NT2/D1 (cell line): ENCODE measurements at regions not wholly inside any gene's neighbourhood (a gene's known extent, or its start where the extent isn't known, plus 50 kb on each side); places are given as distances from the start of the nearest gene placed in this dataset.
"Not testable (repeated sequence)": the region's sequence is repeated elsewhere in the genome, so short reads cannot be mapped to it uniquely, and the experiment has no call there.

ENCODE experiments used
- SUZ12 ChIP-seq: IDR thresholded peaks from 2 replicates; pipeline ENCODE4 v1.6.1; 2011; ENCODE audit not compliant: insufficient read length, insufficient read depth; ENCODE audit errors: extremely low read depth
- YY1 ChIP-seq: IDR thresholded peaks from 2 replicates; pipeline ENCODE4 v1.6.1; 2011; ENCODE audit not compliant: insufficient read length, insufficient read depth
- ZNF274 ChIP-seq: IDR thresholded peaks from 2 replicates; pipeline ENCODE4 v1.6.1; 2011; ENCODE audit warnings: mild to moderate bottlenecking, low read depth, low read length

- not testable (repeated sequence) for TF ChIP-seq SUZ12, YY1, ZNF274
Observed at GRCh38 chr19:21651478-21651877, 115.9 kb downstream of the ZNF100 start.
